ENCODE measurements at regions not wholly inside any gene's neighbourhood (a gene's known extent, or its start where the extent isn't known, plus 50 kb on each side); places are given as distances from the start of the nearest gene placed in this dataset.

DNA sequence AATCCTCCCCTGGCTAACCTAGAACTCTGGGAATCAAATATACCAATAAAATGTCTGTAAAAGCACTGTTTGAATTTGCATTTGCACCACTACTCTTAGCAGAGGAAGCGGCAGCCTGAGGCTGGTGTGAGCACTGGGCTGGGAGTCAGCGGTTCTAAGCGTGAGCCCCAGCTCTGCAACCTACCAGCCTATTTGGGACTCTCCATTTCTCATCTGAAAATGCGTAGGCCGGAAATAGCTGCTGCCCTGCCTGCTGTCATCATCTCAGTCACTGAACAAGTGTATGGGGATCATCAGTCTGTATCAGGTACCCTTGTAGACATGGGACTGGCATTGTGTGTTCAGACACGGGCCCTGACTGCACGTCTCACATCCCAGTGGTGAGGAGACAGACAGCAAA is 194.3 kb downstream of the ANKRD30B start:
- TF ChIP-seq, protein P1, sequence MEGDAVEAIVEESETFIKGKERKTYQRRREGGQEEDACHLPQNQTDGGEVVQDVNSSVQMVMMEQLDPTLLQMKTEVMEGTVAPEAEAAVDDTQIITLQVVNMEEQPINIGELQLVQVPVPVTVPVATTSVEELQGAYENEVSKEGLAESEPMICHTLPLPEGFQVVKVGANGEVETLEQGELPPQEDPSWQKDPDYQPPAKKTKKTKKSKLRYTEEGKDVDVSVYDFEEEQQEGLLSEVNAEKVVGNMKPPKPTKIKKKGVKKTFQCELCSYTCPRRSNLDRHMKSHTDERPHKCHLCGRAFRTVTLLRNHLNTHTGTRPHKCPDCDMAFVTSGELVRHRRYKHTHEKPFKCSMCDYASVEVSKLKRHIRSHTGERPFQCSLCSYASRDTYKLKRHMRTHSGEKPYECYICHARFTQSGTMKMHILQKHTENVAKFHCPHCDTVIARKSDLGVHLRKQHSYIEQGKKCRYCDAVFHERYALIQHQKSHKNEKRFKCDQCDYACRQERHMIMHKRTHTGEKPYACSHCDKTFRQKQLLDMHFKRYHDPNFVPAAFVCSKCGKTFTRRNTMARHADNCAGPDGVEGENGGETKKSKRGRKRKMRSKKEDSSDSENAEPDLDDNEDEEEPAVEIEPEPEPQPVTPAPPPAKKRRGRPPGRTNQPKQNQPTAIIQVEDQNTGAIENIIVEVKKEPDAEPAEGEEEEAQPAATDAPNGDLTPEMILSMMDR (IDR thresholded peaks at IDR 0.05) = no peak
- TF ChIP-seq POLR2A (IDR thresholded peaks at IDR 0.05) = no peak

All from esophagus squamous epithelium (tissue), 4 donors.